Superior temporal gyrus (tissue), 1 donor: ENCODE measurements at regions not wholly inside any gene's neighbourhood (a gene's known extent, or its start where the extent isn't known, plus 50 kb on each side); places are given as distances from the start of the nearest gene placed in this dataset.
"Not testable (repeated sequence)": the region's sequence is repeated elsewhere in the genome, so short reads cannot be mapped to it uniquely, and the experiment has no call there.

Experiments used
- DNase-seq: peaks from one replicate; pipeline ENCODE4 v3.0.0-alpha.2; 2016; ENCODE audit errors: extremely low spot score

DNA sequence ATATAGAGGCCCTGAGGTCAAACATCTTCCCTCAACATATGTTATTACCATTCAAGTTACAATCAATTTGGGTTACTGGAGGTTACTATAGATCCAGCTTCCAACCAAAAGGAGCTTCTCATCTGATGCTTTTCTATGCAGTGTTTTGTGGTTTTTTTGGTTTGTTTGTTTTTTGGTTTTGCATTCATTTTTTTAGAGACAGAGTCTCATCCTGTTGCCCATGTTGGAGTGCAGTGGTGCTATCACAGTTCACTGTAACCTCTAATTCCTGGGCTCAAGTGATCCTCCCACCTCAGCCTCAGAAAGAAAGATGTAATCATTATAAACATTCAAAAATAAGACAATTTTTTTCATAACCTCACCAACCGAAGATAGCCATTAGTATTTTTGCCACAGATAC, 124.4 kb upstream of the JARID2 start:
- no peak for DNase-seq

DNA sequence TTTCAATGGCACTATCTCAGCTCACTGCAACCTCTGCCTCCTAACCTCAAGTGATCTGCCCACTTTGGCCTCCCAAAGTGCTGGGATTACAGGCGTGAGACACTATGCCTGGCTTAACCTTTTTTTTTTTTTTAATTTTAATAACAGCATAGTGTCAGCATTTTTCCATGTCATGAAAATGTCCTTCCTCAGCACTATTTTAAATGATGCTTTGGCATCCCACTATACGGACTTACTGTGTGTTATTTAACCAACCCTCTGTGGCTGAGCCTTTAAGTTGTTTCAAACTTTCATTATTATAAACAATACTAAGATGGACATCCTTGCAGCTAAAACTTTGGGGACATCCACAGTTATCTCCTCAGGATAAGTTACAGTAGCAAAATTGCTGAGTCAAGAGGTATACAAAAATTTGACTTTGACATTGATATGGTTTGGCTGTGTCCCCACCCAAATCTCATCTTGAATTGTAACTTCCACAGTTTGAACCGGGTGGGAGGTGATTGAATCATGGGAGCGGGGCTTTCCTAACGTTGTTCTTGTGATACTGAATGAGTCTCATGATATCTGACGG, 123.8 kb upstream of the JARID2 start:
- DNase-seq = no peak

DNA sequence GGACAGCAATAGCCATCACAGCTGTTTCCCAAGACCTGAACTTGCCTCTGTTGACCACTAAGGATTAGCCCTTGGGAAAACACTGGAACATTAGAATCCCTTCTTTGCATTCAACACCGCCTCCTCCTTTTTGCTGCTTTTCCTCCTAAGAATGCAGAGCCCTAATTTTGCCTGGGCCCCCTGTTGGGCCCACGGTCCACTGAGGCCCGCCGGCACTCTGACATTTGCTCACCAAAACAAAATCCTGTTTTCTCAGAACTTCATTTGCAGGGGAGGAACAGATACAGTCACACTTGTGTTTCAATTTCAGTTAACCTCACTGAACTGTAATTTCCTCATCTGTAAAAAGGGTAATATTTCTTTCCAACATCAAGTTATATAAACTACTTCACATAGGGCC, 116.0 kb upstream of the JARID2 start:
- DNase-seq = no peak

DNA sequence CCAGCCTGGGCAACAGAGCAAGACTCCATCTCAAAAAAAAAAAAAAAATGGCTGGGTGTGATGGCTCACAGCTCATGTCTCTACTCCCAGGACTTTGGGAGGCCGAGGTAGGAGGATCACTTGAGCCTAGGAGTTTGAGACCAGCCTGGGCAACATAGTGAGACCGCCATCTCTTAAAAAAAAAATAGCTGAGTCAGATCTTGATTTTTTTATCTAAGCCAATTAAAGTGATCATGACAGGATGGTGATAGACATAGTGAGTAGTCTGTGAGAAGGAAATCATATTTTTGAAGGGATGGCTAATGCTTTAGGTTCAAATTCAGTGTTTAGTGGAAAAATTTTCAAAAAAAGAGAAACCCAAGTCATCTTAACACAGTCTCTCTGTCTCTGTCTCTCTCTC, 114.6 kb upstream of the JARID2 start:
- no peak for DNase-seq

DNA sequence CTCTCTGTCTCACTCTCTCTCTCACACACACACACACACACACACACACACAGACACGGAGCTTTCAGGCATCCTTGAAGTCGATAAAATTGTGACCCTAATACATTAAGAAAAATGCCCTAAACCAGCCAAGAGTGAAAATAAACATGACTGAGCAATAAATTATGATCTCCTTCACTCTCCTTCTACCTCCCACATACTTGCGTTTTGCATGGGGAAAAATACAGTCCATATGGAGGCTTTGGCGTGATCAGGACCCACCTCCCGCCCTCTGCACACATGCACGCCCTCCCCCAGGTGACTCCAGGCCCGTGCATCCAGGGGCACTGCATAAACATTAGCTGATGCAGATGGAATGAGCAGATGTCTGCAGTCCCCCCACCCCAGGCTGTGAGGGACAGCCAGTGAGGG, 114.2 kb upstream of the JARID2 start:
- DNase-seq = no peak

DNA sequence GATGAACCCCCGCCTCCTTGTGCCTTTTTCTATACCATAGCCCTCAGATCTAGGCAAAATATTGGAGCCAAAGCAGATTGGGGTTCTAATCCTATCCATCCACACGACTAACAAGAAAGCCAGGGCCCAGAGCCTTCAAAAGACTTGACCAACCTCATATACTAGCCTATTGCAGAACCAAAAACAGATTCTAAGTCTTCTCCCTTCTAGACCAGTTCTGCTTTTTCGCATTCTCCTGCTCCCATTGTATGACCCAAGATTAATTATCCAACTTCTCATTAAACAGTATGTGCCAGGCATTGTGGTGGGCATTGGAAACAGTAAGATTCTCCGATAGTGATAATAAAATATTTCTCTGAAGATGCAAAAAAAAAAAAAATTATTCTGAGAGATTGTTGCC, 113.7 kb upstream of the JARID2 start:
- no peak for DNase-seq

DNA sequence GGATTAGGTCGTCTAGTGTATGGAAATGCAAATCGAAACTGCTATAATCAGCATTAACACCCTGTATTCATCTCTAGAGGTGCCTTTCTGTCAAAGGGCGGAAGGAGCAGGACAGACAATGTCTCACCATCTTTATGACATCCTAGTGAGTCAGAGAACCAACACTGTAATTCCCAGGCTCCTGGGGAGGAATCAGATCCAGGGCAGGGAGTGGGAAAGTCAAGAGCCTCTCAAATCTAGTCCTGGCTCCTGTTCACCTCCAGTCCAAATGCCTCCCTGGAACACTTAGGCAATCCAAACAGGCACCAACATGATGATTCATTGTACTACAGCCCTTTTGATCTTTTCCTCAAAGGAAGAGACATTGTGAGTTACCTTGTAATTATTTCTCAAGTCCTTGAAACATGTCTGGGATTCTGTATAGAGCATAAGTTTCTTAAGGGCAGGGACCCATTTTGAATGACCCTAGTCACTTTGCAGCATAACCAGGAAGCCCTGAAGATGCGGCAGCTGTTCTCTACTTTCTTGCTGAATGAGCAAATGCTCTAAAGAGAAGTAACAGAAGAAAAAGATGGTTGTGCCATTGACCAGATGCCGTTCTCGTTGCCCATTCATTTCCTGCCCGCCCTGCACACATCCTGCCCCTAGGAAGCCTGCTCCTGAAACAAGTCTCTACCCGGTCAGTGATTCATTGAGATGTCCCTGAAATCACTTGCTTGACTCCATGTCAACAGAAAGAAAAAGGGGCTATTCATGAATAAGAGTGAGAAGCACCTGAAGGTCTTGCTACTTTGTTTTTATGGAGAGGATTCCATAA, 112.8 kb upstream of the JARID2 start:
- no peak for DNase-seq

DNA sequence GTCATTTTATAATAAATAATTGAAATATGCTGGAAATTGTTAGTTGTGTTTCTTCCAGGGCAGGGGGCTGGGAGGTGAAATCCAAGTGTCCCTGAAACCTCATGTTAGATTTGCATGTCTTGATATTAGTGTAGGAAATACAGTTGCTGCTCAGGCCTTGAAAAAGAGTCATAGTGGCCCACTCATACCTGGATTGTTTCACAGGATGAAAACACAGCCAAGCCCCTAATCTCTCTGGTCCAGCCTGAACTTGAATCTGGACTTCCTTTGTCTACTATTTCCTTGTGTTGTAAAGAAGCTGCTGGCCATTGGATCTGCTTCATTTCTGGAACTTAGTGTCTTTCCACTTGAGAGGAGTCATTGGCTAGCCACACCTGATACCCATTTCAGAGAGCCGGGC, 108.8 kb upstream of the JARID2 start:
- DNase-seq = no peak

DNA sequence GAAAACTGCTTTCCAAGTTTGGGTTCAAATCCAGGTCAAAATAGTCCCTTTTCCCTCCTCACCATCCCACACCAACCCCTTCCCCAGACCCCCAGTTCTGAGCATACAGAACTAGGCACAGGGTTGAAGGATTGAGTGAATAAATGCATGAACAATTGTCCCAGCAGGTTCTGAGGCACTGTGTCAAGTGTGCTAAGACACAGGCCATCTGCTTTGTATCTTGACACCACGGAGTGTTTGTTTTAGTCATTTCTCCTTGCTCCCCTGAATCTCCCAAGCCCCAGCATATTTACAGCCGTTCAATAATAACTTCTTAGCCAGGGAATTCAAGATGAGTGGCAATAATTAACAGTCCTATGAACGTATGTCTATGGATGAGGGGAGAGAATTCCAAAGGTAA, 102.8 kb upstream of the JARID2 start:
- no peak for DNase-seq

DNA sequence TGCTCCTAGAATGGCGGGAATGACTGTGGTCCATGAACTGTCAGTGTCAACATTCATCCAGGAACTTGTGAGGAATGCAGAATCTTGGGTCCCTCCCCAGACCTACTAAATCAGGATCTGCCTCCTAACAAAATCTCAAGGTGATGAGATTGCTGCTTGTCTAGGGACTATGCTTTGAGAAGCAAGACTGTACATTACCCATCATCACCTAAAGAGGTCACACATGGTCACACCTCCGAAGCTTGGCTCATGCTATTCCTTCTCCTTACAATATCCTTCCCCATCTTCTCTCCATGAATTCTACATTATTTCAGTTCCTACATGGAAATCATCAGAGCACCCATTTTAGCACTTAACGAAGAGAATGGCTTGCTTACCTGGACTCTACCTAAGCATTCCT, 102.3 kb upstream of the JARID2 start:
- DNase-seq = no peak

DNA sequence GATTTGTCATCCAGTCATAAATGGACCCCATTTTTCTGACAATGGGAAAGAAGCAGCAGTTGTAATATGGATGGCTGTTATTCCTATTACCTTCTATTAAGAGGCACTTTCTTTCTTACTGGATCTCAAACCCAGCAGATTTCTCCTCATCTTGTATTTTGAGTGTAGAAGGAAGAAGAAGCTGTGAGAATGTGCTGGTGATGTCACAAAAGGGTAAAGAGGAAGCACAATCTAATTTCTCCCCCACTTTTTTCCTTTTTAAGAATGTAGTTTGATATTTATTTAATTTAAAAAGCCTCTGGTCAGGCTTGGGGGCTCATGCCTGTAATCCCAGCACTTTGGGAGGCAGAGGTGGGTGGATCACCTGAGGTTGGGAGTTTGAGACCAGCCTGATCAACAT, 100.0 kb upstream of the JARID2 start:
- DNase-seq = no peak

DNA sequence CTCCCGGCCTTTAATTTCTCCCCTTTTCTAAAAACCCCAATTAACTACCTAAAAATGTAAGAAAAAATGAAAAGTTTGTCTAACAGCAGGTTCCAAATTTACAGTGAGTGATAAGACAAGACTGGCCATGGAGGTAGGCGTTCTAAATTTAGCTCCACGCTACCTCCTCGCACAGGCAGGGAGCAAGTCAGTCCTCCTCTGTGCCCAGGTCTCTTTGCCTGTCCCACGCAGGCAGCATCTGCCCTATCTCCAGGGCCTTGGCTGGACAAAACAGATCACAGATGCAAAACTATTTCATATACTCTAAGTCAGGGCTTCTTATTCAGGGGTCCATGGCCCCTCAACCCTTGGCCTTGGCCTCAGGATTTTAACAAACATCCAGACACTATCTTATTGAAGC, 98.0 kb upstream of the JARID2 start:
- no peak for DNase-seq

DNA sequence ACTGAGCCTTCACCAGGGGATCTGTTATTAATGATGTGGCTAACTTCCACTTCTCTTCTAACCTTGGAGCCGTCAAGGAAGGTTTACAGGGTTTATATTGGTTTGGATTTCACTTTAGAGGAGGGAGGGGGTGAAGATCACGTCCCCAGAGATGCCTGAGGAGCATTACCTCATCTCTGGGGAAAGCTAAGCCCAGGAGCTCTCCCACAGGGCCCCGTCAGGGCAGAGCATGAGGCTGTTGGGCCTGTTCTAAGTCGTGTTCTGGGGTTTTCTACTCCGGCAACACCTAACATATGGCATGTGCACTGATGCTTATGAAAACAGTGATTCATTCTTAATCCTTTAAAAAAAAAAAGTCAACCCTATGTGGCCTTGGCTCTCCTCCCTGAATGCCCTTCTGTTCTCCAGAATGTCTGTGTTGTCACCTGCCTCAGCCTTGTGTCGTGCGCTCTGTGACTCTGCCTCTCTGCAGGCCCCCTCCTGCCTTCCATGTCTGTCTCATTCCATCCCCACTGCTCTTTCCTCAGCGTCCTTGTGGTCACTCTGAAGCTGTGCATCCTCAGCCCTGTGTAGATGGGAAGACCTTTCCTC, 97.4 kb upstream of the JARID2 start:
- DNase-seq = no peak

DNA sequence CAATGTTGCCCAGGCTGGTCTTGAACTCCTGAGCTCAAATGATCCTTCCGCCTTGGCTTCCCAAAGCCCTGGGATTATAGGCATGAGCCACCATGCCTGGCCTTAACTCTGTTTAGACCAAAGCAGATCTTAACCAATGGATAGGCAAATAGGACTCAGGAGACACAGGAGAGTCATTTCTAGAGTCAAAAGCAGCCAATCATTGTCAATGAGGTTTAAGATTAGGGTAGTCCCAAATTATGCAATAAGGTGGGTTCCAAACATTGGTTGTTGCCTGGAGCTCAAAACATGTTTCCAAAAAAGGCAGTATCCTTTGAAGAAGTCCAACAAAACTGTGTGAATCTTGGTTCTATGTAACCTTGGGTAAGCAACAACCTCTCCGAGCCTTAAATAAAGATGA, 95.7 kb upstream of the JARID2 start:
- DNase-seq = no peak

DNA sequence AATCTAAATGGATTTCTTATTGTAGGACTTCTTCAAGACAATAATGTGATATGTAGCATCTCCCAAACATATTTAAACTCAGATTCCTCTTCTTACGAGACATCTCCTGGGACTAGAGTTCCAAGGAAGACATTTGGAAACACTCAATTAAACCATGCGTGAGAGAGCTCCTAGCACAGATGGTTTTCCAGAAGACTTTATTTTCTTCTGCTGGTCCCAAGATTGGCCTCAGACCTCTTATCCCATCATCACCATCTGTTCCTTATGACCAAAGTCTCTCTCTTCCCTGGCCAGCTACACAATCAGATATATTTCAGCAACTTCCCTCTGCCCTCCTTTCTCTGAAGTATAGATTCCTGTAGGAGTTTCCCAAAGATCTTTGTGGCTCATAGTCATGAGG, 93.2 kb upstream of the JARID2 start:
- DNase-seq = no peak

DNA sequence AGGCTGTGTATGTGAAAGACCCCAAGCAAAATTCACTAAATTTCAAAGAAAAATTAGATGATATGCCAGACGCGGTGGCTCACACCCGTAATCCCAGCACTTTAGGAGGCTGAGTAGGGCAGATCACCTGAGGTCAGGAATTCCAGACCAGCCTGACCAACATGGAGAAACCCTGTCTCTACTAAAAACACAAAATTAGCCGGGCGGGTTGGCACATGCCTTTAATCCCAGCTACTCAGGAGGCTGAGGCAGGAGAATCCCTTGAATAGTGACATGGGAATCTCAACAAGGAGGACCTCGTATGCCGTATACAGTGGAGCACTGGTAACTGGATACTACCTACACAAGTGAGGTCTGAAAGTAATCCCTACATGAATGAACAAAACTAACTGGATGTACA, 92.7 kb upstream of the JARID2 start:
- DNase-seq = no peak

DNA sequence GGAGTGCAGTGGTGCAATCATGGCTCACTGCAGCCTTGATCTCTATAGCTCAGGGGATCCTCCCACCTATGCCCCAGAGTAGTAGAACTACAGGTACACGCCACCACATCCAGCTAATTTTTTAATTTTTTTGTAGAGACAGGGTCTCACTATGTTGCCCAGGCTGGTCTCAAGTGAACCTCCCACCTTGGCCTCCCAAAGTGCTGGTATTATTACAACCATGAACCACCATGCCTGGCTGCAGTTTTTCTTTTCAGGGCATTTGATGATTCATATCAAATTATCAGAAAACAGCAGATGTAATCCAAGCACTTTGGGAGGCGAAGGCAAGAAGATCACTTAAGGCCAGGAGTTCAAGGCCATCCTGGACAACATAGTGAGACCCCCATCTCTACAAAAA, 88.4 kb upstream of the JARID2 start:
- DNase-seq = no peak

DNA sequence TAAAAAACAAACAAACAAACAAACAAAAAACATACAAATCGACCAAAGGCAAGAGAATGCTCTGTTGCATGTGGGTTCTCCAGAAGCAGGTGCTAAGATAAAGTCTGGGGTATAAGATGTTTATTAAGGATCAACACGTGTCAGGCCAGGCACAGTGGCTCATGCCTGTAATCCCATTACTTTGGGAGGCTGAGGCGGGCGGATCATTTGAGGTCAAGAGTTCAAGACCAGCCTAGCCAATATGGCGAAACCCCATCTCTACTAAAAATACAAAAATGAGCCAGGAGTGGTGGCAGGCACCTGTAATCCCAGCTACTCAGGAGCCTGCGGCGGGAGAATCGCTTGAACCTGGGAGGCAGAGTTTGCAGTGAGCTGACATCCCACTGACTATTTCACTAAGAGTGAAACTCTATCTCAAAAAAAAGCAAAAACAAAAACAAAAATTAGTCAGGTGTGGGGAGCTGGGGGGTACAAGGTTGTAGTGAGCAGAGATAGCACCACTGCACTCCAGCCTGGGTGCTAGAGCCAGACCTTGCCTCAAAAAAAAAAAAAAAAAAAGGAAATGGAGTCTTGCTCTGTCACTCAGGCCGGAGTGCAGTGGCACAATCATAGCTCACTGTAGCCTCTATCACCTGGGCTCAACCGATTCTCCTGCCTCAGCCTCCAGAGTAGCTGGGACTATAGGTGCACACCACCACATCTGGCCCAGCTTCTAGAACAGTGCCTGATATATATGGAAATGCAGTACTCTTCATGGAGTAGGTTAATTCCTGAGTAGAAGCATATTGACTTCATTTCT, 86.8 kb upstream of the JARID2 start:
- no peak for DNase-seq

DNA sequence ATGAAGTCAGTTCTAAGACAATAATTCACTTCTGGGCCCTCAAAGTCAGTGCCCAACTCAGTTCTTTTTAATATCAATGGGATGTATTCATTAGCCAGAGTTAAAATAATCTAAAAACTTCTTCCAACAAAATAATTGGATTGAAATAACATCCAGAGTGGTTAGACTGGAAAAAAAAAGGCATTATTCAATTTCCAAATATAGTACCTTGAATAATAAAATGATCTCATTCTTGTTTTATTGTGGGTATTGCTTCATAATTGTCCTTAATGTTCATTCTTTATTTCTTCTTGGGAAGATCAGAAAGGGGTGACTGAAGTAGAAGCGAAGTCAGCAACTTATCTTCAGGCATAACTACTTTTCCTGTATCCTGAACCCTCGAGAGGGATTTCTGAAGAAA, 85.1 kb upstream of the JARID2 start:
- no peak for DNase-seq

DNA sequence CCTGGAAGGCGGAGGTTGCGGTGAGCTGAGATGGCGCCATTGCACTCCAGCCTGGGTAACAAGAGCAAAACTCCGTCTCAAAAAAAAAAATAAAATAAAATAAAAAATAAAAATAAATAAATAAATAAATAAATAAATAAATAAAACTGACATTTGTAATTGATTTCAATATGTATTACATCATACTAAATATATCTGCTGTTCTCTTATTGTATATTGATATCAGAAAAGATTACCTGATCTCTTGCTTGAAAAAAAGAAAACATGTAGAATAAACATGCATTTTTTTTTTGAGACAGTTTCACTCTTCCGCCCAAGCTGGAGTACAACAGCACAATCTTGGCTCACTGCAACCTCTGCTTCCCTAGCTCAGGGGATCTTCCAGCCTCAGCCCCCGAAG, 81.0 kb upstream of the JARID2 start:
- DNase-seq = not testable (repeated sequence)

DNA sequence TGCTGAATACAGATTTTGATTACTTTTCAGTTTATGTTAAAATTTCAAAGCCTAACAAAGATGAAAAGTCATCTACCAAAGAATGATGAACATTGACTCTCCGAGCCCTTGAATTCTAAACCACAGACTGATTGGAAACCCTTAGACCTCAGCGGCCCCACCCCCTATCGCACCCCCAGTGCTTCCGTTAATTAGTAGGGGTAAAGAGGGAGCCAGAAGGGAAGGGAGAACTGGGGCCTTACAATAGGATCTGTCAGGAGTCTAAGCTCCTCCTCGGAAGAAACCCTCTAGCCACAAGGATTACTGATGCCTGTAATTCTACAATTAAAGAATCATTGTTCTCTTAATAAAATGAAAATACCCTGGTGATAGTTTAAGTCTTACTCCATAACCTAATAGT, 79.7 kb upstream of the JARID2 start:
- DNase-seq = no peak

DNA sequence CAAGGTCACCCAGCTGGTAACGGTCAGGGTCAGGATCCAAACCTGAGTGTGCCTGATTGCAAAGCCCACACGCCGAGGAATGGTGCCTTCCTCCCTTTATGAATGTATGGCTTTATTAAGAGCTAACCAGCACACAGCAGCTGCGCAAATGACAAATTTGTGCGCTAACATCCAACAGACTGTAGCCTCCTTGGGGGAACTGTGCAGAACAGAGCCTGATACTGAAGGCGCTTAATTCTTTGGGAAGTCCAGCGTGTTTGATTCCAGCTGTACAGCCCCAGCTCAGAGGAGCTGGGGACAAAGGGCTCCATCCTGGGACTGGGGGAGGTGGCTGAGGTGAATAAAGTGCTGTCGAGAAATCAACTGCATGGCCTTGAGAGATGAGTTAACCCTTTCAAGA, 75.7 kb upstream of the JARID2 start:
- DNase-seq = no peak

DNA sequence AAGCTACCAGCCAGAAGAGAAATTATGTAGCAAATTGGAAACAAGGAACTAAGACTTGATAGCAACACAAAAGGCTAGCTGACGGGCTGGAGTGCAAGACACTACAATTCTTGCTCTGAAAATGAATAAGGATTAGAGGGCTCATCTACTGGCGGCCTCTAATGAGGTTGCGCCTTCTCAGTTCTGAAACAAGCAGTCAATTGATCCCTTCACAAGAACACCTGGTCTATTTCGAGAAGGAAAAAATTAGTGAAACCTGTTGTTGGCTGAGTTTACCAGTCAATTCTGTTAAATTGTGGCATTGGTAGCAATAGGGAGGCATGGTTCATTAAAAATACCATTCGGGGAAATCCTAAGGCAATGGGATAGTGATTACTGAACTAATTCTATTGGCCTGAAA, 74.8 kb upstream of the JARID2 start:
- no peak for DNase-seq
